GM12873 (cell line): ENCODE measurements at regions not wholly inside any gene's neighbourhood (a gene's known extent, or its start where the extent isn't known, plus 50 kb on each side); places are given as distances from the start of the nearest gene placed in this dataset.

Experiments
- CTCF ChIP-seq: IDR thresholded peaks from 2 replicates; pipeline ENCODE4 v1.5.1; 2012; ENCODE audit warnings: low read depth, mild to moderate bottlenecking, moderate library complexity, low read length, control low read depth; ENCODE audit not compliant: insufficient read depth; ENCODE audit errors: missing control alignments

- no peak for TF ChIP-seq CTCF
Measured at GRCh38 chr12:24697769-24698168, 251.1 kb downstream of the BCAT1 start.

- no peak for TF ChIP-seq CTCF
Measured at GRCh38 chr12:24697295-24697694, 251.6 kb downstream of the BCAT1 start.

GRCh38 chr12:24696800-24697199 is 252.1 kb downstream of the BCAT1 start:
- TF ChIP-seq CTCF = no peak

GRCh38 chr12:24695657-24696329 is 253.1 kb downstream of the BCAT1 start:
- no peak for TF ChIP-seq CTCF

GRCh38 chr12:24695103-24695502 is 253.8 kb downstream of the BCAT1 start:
- TF ChIP-seq CTCF = no peak

- TF ChIP-seq CTCF = no peak
Measured at GRCh38 chr12:24688601-24689000, 260.3 kb downstream of the BCAT1 start.

- TF ChIP-seq CTCF = no peak
Measured at GRCh38 chr12:24681570-24681969, 267.3 kb downstream of the BCAT1 start.
